ENCODE measurements at regions not wholly inside any gene's neighbourhood (a gene's known extent, or its start where the extent isn't known, plus 50 kb on each side); places are given as distances from the start of the nearest gene placed in this dataset.
"Not testable (repeated sequence)": the region's sequence is repeated elsewhere in the genome, so short reads cannot be mapped to it uniquely, and the experiment has no call there.

GRCh38 chr6:15883593-15883992 lies 220.8 kb upstream of the DTNBP1 start:
- TF ChIP-seq CTCF (conservative IDR thresholded peaks at IDR 0.05); ZFX (IDR thresholded peaks at IDR 0.05): not testable (repeated sequence)
